Adrenal gland (tissue), 5 donors: ENCODE measurements at regions not wholly inside any gene's neighbourhood (a gene's known extent, or its start where the extent isn't known, plus 50 kb on each side); places are given as distances from the start of the nearest gene placed in this dataset.

ENCODE experiments used
- CTCF ChIP-seq, 6 experiments: fragments of 450-650 bp in 4 of 6; fragments of 200-600 bp in 2 of 6; sonication (generic) in 1 of 6; IDR thresholded peaks; 1 replicate in 5 of 6; 2 replicates in 1 of 6; pipeline versions ENCODE4 v1.5.1 to v1.8.0; 2016 to 2021; ENCODE audit warnings: antibody characterized with exemption in 6 of 6, mild to moderate bottlenecking in 2 of 6, moderate library complexity in 1 of 6
- POLR2A ChIP-seq, 2 donors: fragments of 450-650 bp; IDR thresholded peaks; one replicate each; pipeline ENCODE4 v1.6.1; 2017; ENCODE audit warnings: antibody characterized with exemption in 2 of 2, mild to moderate bottlenecking in 2 of 2, moderate library complexity in 1 of 2
- donor health status: DM: no; HTN: no; CAD: no.

GRCh38 chr4:133059117-133059516, 90.0 kb upstream of the PCDH10 start:
- TF ChIP-seq CTCF (IDR thresholded peaks at IDR 0.05) (no peak), POLR2A (IDR thresholded peaks at IDR 0.05) (no peak)
